ENCODE measurements at regions not wholly inside any gene's neighbourhood (a gene's known extent, or its start where the extent isn't known, plus 50 kb on each side); places are given as distances from the start of the nearest gene placed in this dataset.

- H3K4me1 Mint-ChIP-seq, result no peaks in the 10 kb centered on the region
- intact Hi-C loops (cut with micrococcal nuclease), result no loop called here
- no peaks in the 10 kb centered on the region for H3K36me3 Mint-ChIP-seq
Measured at GRCh38 chr3:110470310-110470709, 601.3 kb upstream of the NECTIN3 start.

GRCh38 chr3:110473405-110473804 is 598.2 kb upstream of the NECTIN3 start:
- H3K9me3 ChIP-seq (ENCODE audit: control insufficient read depth, insufficient read depth, low read length), result no peaks in the 10 kb centered on the region
- no peak overlapping the region for H3K4me3 Mint-ChIP-seq
- no peaks in the 10 kb centered on the region for H3K27me3 Mint-ChIP-seq (ENCODE audit: low read depth in 2 of 2)

More at GRCh38 chr3:110470310-110470709, 601.3 kb upstream of the NECTIN3 start:
- ATAC-seq, result no peak
- Histone ChIP-seq H3K27ac (ENCODE audit: low read length) (no peak overlapping the region), H3K4me3 (ENCODE audit: low read length) (no peak overlapping the region), H3K9me3 (ENCODE audit: control insufficient read depth, insufficient read depth, low read length) (no peaks in the 10 kb centered on the region), H3K36me3 (ENCODE audit: control insufficient read depth, insufficient read depth, low read length) (no peaks in the 10 kb centered on the region), H3K4me1 (ENCODE audit: control insufficient read depth, insufficient read depth, low read length) (no peaks in the 10 kb centered on the region), H3K27me3 (ENCODE audit: control insufficient read depth, insufficient read depth, low read length) (no peaks in the 10 kb centered on the region)
- peaks cover 6 to 7% of the 10 kb centered on the region in 2 donors for H3K9me3 Mint-ChIP-seq
- H3K4me3 Mint-ChIP-seq, result no peak overlapping the region
- no peaks in the 10 kb centered on the region for H3K27me3 Mint-ChIP-seq (ENCODE audit: low read depth in 2 of 2)
- no peak overlapping the region for H3K27ac Mint-ChIP-seq
- no peak for DNase-seq
- no peak for TF ChIP-seq CTCF (IDR thresholded peaks at IDR 0.05)
- no CpG with 5 or more reads among the region's 3 CpGs for WGBS (ENCODE audit: insufficient coverage)

GRCh38 chr3:110474397-110474796 is 597.2 kb upstream of the NECTIN3 start:
- no peak for TF ChIP-seq CTCF (IDR thresholded peaks at IDR 0.05)
- no peaks in the 10 kb centered on the region for H3K9me3 ChIP-seq (ENCODE audit: control insufficient read depth, insufficient read depth, low read length)
- DNase-seq (no peak), ATAC-seq (no peak)
- no peaks in the 10 kb centered on the region for H3K27me3 ChIP-seq (ENCODE audit: control insufficient read depth, insufficient read depth, low read length)
- Mint-ChIP-seq H3K36me3 (no peaks in the 10 kb centered on the region), H3K9me3 (peaks cover 4% of the 10 kb centered on the region in 2 donors), H3K4me3 (no peak overlapping the region), H3K27me3 (ENCODE audit: low read depth in 2 of 2) (no peaks in the 10 kb centered on the region), H3K4me1 (no peaks in the 10 kb centered on the region), H3K27ac (no peak overlapping the region)
- no peak overlapping the region for H3K4me3 ChIP-seq (ENCODE audit: low read length)
- H3K27ac ChIP-seq (ENCODE audit: low read length), result no peak overlapping the region
- intact Hi-C loops (cut with micrococcal nuclease), result no loop called here
- no peaks in the 10 kb centered on the region for H3K36me3 ChIP-seq (ENCODE audit: control insufficient read depth, insufficient read depth, low read length)
- WGBS (ENCODE audit: insufficient coverage), result 81% methylated on average over 2 of the region's 2 CpGs
- H3K4me1 ChIP-seq (ENCODE audit: control insufficient read depth, insufficient read depth, low read length), result no peaks in the 10 kb centered on the region

More at GRCh38 chr3:110473405-110473804, 598.2 kb upstream of the NECTIN3 start:
- Histone ChIP-seq H3K27me3 (ENCODE audit: control insufficient read depth, insufficient read depth, low read length) (no peaks in the 10 kb centered on the region), H3K4me3 (ENCODE audit: low read length) (no peak overlapping the region), H3K27ac (ENCODE audit: low read length) (no peak overlapping the region), H3K4me1 (ENCODE audit: control insufficient read depth, insufficient read depth, low read length) (no peaks in the 10 kb centered on the region), H3K36me3 (ENCODE audit: control insufficient read depth, insufficient read depth, low read length) (no peaks in the 10 kb centered on the region)
- Mint-ChIP-seq H3K4me1 (no peaks in the 10 kb centered on the region), H3K27ac (no peak overlapping the region), H3K36me3 (no peaks in the 10 kb centered on the region), H3K9me3 (peaks cover 3 to 4% of the 10 kb centered on the region in 2 donors)
- no peak for DNase-seq
- no peak for ATAC-seq
- no peak for TF ChIP-seq CTCF (IDR thresholded peaks at IDR 0.05)
- intact Hi-C loops (cut with micrococcal nuclease), result no loop called here
- 88% methylated on average over 4 of the region's 4 CpGs for whole genome bisulfite sequencing (ENCODE audit: insufficient coverage)

- Histone ChIP-seq H3K27ac (ENCODE audit: low read length) (no peak overlapping the region), H3K4me1 (ENCODE audit: control insufficient read depth, insufficient read depth, low read length) (no peaks in the 10 kb centered on the region), H3K27me3 (ENCODE audit: control insufficient read depth, insufficient read depth, low read length) (no peaks in the 10 kb centered on the region), H3K36me3 (ENCODE audit: control insufficient read depth, insufficient read depth, low read length) (no peaks in the 10 kb centered on the region), H3K4me3 (ENCODE audit: low read length) (no peak overlapping the region), H3K9me3 (ENCODE audit: control insufficient read depth, insufficient read depth, low read length) (no peaks in the 10 kb centered on the region)
- Mint-ChIP-seq H3K27me3 (ENCODE audit: low read depth in 2 of 2) (no peaks in the 10 kb centered on the region), H3K4me1 (no peaks in the 10 kb centered on the region), H3K27ac (no peak overlapping the region), H3K9me3 (peaks cover 11 to 13% of the 10 kb centered on the region in 2 donors), H3K4me3 (no peak overlapping the region), H3K36me3 (no peaks in the 10 kb centered on the region)
- WGBS (ENCODE audit: insufficient coverage), result 92% methylated on average over 1 of the region's 4 CpGs
- TF ChIP-seq CTCF (IDR thresholded peaks at IDR 0.05), result no peak
- DNase-seq (no peak), ATAC-seq (no peak)
- intact Hi-C loops (cut with micrococcal nuclease), result no loop called here
Measured at GRCh38 chr3:110478377-110479054, 593.1 kb upstream of the NECTIN3 start.
